CD4-positive, alpha-beta T cell treated with Interleukin-12 subunit alpha and Interleukin-12 subunit beta, for 1 hour (primary cell): ENCODE measurements at regions not wholly inside any gene's neighbourhood (a gene's known extent, or its start where the extent isn't known, plus 50 kb on each side); places are given as distances from the start of the nearest gene placed in this dataset.

Source experiments
- DNase-seq: peaks from one replicate; pipeline ENCODE4 v3.0.0-alpha.2; 2020

DNA sequence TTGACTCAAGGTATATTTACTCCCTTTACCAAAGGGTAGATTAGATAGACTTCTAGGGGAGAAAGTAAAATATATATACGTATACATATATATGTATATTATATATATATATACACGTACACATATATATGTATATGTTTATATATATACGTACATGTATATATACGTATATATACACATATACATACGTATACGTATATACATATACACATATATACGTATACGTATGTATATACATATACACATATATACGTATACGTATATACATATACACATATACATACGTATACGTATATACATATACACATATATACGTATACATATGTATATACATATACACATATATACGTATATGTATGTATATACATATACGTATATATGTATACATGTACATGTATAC, 430.5 kb upstream of the ANO3 start:
- DNase-seq = no peak

DNA sequence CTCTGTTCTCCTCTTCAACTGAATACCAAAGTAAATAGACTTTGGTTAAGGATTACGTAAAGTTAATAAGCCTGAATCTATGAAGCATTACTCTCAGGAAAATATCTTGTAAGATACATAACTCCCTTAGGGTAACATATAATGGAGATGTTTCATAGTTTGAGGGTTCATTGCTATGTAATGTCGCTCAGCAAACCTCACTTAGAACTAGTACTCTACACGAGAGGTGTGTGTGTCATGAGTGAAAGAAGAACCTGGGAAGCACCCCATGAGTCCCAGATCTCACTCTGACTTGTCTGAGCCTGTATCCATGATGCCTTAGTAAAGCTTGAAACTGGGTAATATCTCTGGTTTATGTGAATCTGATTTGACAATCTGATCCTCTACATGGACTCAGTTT, 429.5 kb upstream of the ANO3 start:
- no peak for DNase-seq

DNA sequence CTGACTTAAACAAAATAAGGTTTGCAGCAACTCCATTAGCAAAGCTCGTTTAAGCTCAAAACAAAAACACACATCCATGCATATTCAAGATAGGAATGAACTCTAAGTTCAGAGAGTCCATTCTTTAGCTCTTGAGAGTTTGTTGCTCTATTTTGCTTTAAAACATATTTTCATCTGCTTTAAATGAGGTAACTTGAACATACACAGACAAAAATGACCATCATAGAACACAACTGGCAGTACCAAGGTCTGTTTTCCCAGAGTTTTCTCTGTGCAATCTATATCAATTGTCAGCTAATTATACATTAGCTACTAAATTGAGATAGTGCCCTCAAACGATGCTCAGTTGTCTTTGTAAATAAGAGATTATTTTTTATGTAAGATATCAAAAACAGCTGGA, 423.2 kb upstream of the ANO3 start:
- DNase-seq = no peak

GRCh38 chr11:25910086-25910485, 421.8 kb upstream of the ANO3 start:
- no peak for DNase-seq

DNA sequence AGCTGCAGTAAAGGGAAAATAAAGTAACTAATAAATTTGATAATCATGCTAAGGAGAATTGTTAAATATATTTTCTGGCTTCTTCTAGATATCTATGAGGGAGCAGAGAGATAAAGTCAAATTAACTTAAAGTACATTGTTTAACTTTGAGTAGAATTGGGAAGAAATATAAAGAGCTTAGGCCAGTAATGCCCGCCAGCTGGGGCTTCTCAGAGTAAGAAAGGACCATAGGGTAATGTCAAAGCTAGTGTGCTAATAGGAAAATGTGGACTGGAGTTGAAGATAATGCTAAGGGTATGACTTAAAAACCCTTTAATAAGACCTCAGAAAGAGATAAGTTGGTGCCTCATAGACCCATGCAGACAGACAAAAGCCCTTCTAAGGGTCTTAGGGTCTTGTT, 411.6 kb upstream of the ANO3 start:
- no peak for DNase-seq

DNA sequence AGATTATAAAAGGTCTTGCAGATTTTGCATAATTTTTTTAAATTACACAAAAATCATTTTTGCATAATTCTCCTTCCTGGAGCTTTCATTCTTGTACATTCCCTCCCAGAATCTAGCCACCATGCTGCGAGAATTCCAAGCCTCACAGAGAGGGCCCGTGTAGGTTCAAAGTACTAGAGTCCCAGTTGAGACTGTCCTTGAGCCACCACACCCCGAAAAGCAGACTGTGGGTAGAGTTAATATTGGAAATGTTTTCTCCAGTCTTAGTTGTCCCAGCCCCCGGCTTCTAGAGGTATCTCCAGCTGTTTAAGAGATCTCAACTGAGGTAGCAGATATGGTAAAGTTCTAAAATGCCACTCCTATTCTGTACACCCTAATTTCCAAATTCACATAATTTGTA, 407.3 kb upstream of the ANO3 start:
- DNase-seq = no peak

DNA sequence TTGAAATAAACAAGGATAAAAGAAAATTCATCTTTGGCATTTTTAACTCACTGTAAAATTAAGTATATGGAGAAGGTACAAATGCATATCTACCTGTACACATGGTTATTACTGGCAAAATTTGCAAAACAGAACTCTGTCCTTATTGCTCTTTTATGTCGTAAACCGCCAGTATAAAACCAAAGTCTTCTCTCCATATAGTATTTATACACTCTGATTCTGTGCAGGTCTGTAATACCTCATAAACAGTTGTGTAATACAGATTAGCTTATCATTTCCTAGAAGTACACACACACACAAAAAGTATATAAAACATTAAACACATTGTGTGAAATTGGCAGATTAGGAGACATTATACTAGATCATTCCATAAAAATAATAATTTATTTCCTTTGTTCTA, 406.6 kb upstream of the ANO3 start:
- DNase-seq = no peak

GRCh38 chr11:25927411-25927953, 404.4 kb upstream of the ANO3 start:
- no peak for DNase-seq

- no peak for DNase-seq
Measured at GRCh38 chr11:25928076-25928475, 403.9 kb upstream of the ANO3 start.

DNA sequence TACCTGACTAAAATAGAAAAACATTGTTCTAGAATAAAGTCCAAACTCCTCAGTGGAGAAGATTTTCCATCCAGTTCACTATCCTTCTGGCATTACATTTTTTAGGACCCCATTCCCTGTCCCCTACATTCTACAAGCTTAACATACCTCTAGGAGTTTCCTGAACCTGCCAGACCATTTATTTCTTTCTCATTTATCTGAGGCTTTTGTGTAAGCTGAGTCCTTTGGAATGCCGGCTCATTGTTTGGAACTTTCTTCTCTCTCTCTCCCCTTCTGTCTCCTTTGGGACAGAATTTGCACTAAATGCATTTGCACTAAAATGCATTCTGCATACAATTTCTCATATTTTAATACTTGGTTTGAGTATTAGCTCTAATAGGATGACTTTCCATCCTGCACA, 393.0 kb upstream of the ANO3 start:
- DNase-seq = no peak

DNA sequence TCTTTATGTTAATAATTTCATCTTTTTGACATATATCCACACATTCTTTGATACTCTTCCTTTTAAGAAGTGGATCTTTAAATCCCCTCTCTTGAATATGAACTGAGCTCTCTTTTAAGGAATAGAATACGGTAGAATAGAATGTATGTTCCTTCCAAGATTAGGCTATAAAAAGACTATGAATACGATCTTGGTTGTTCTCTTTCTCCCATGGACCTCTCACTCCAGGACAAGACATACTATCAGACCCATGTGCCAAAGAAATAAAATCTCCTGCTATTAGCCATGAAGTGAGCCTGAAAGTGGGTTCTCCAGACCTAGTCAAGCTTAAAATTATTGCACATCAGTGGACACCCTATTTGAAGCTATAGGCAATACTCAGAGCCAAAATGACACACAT, 392.2 kb upstream of the ANO3 start:
- DNase-seq = no peak

- DNase-seq = no peak
Measured at GRCh38 chr11:25941353-25941752, 390.6 kb upstream of the ANO3 start.

GRCh38 chr11:25943031-25943430, 388.9 kb upstream of the ANO3 start:
- no peak for DNase-seq

GRCh38 chr11:25943777-25944661, 387.9 kb upstream of the ANO3 start:
- no peak for DNase-seq

GRCh38 chr11:25949918-25950317, 382.0 kb upstream of the ANO3 start:
- DNase-seq = no peak

DNA sequence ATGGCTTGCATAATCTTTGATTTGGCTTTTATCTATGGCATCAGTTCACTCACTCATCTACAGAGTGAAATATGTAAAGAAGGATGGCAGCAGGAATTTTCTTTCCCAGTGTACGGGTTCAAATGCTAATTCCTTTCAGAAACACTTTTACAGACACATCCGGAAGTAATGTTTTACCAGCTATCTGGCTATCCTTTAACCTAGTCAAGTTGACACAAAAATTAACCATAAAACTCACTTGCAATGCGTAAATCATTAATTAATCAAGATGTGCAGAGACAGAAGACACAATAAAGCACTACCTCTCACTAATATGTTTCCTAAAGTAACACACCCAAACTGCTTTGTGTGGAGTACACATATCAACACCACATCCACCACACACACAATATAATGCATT, 378.9 kb upstream of the ANO3 start:
- no peak for DNase-seq

- no peak for DNase-seq
Measured at GRCh38 chr11:25958045-25958444, 373.9 kb upstream of the ANO3 start.

GRCh38 chr11:25961539-25961938, 370.4 kb upstream of the ANO3 start:
- DNase-seq = no peak

DNA sequence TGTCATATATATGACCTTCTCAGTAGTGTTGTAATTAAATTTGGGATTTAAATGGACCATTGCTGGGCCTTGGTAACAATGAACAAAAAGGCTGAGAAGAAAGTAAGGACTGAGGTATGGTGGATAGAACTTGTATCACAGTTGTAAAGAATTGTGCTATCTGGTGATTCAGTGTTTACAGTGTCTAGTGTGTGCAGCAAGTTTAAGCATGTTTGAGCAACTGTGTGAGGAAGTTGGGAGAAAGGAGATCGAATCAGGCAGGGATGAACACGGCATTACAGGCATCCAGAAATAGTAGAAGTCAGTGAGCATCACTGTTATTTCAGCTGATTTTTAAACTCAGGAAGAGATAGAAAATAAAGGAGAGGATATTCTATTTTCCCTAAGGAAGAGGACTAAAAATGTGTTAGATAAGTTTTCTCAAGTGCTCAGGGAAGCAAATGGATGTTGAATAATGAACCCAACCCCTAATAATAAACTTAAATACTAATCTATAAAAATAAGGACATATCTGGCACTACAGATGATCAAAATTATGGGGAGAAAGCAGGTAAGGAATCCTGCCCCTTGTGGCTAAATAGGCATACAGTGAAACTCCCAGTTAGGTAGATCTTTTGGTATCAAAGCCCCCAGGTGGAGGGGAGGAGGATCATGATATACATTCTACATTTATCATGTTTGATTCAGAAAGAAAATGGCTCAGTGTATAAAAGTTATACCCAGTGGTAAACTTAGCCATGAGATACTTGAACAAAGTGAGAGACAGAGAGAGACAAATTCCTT, 361.0 kb upstream of the ANO3 start:
- DNase-seq = no peak

- DNase-seq = no peak
Measured at GRCh38 chr11:25980091-25980490, 351.8 kb upstream of the ANO3 start.

DNA sequence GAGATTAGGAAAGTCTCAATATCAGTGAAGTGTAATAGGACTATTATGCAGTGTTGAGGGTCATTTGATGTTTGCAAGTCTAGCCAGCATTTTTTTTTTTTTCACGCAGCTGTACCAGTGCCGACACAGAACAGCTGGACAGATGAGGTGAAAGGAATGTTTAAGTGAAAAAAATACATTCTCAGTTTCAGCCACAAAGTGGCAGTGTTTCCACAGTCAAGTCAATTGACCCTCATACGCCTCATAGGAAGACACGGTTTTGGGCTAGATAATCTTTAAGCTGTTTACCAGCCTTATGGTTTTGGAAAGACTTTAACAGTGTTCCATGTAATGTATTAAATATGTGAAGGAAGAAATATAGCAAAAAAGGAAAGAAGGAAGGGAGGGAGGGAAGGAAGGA, 349.9 kb upstream of the ANO3 start:
- no peak for DNase-seq

GRCh38 chr11:25983280-25983679, 348.6 kb upstream of the ANO3 start:
- DNase-seq = no peak

GRCh38 chr11:25988178-25988577, 343.8 kb upstream of the ANO3 start:
- DNase-seq = no peak

DNA sequence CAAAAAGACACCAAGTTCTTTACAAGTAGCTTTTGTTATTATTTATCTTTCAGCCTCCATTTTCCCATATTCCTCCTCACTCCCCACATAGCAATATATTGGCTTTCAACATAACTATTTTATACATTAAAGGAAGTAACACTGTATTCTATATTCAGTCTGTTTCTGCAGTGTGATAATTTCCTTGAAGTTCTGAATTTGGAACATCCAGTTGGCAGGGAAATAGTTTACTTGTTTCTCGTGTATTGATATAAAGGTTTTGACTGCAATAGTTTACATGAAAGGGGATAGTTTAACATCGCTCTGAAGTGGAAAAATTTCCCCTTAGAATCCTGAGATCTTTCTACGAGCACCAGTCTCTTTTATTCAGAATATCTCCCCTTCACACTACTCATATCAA, 341.5 kb upstream of the ANO3 start:
- no peak for DNase-seq
